ENCODE measurements at regions not wholly inside any gene's neighbourhood (a gene's known extent, or its start where the extent isn't known, plus 50 kb on each side); places are given as distances from the start of the nearest gene placed in this dataset.

DNA sequence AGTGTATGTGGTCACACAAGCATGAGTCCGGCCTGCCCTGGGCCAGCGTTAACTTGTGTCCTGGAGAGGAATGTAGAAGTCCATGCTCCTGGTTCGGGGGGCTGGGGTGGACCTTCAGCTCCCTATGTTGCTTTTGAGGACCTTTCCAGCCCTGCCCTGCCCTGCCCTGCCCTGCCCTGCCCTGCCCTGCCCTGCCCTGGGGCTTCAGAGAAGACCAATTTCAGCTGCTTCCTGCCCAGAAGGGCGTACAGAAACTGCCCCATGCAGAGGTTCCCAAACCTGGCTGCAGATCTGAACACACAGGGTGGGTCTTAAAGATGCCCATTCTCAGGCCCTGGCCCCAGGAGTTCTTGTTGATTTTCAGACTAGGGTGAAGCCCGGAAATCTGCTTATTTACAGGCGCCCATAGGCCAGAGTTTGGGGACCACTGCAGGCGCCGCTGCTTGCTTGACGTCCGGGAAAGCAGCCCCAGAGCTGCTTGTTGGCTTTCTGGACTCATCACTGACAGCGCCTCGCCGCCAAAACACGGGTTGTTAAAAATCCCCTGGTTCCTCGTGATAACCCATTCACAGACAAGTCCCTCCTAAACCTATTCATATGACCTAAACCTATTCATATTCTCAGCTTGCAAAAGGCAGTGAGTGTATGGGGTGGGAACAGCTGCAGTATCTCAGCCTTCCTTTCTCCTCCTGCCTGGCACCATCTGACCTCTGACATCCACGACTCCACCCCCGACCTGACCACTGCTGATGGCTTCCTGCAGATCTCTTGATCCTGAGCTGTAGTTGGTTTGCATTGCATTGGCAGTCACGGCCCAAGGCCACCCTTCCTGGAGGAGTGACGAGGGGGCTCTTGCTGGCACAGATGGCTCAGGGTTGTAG is 198.3 kb downstream of the GLI2 start:
- no peak overlapping the region for H3K4me2 ChIP-seq (ENCODE audit: low read depth, low read length, poor library complexity, severe bottlenecking)
- H3F3A ChIP-seq (ENCODE audit: low read depth): no peaks in the 10 kb centered on the region
- H3K9ac ChIP-seq (ENCODE audit: low read depth, low read length, poor library complexity, severe bottlenecking): no peak overlapping the region
- no peaks in the 10 kb centered on the region for H3K36me3 ChIP-seq (ENCODE audit: insufficient read depth, low read length)
- no peaks in the 10 kb centered on the region for H3K79me2 ChIP-seq (ENCODE audit: insufficient read depth, low read length)
- H3K9me3 ChIP-seq (ENCODE audit: insufficient read depth, low read depth, low read length): no peaks in the 10 kb centered on the region
- H3K4me1 ChIP-seq (ENCODE audit: insufficient read depth, low read length, poor library complexity, severe bottlenecking): no peaks in the 10 kb centered on the region
- no peak overlapping the region for H3K4me3 ChIP-seq (ENCODE audit: low read length, poor library complexity, severe bottlenecking)
- H4K20me1 ChIP-seq (ENCODE audit: insufficient read depth, low read length, poor library complexity, severe bottlenecking): no peaks in the 10 kb centered on the region
- H2AFZ ChIP-seq (ENCODE audit: low read length): no peak overlapping the region
- no peaks in the 10 kb centered on the region for H3K27me3 ChIP-seq (ENCODE audit: insufficient read depth, low read length, poor library complexity, severe bottlenecking)
- TF ChIP-seq, protein P1, sequence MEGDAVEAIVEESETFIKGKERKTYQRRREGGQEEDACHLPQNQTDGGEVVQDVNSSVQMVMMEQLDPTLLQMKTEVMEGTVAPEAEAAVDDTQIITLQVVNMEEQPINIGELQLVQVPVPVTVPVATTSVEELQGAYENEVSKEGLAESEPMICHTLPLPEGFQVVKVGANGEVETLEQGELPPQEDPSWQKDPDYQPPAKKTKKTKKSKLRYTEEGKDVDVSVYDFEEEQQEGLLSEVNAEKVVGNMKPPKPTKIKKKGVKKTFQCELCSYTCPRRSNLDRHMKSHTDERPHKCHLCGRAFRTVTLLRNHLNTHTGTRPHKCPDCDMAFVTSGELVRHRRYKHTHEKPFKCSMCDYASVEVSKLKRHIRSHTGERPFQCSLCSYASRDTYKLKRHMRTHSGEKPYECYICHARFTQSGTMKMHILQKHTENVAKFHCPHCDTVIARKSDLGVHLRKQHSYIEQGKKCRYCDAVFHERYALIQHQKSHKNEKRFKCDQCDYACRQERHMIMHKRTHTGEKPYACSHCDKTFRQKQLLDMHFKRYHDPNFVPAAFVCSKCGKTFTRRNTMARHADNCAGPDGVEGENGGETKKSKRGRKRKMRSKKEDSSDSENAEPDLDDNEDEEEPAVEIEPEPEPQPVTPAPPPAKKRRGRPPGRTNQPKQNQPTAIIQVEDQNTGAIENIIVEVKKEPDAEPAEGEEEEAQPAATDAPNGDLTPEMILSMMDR (conservative IDR thresholded peaks at IDR 0.05; ENCODE audit: low read length): no peak
- H3K9me2 ChIP-seq (replicated peaks; ENCODE audit: low read depth, low read length): no peaks in the 10 kb centered on the region

DNA sequence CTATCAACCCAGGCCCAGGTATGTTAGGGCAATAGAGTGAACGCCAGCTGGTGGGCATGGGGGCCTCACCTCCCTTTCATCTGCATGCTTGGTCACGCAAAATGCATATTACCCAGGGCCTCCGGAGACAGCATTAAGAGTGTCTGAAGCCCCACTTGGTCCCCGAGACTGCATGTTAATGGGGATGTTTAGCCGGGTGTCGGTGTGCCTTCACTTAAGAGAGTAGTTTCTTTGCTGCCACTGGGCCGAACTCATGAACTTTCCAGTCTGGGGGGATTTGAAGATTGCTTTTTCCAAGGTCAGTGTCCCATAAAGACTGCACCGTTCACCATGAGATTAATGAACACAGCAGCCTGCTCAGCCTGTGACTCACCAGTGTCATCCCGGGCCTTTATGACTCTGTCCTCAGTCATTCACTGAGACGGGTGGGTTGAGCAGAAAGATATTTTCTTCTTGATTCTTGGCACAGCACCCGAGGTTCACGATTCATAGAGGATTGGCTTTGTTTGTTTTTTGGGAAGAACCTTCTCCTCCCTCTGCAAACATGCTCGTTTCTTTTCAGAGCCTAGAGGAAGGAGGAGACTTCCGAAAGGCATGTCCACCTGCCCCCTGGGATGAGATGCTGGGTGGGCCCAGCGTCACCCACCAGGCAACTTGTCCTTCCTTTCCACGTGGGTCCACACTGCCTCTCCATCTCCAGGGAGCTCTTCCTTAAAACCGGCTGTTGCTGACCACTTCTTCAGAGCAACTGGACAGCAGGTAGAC is 199.1 kb downstream of the GLI2 start:
- H3F3A ChIP-seq (ENCODE audit: low read depth): no peaks in the 10 kb centered on the region
- H3K9ac ChIP-seq (ENCODE audit: low read depth, low read length, poor library complexity, severe bottlenecking): no peak overlapping the region
- no peak overlapping the region for H3K4me3 ChIP-seq (ENCODE audit: low read length, poor library complexity, severe bottlenecking)
- TF ChIP-seq EZH2phosphoT487 (IDR thresholded peaks at IDR 0.05; ENCODE audit: borderline replicate concordance): no peak
- TF ChIP-seq, protein P1 (conservative IDR thresholded peaks at IDR 0.05; ENCODE audit: low read length): no peak
- H3K4me1 ChIP-seq (ENCODE audit: insufficient read depth, low read length, poor library complexity, severe bottlenecking): no peaks in the 10 kb centered on the region
- H4K20me1 ChIP-seq (ENCODE audit: insufficient read depth, low read length, poor library complexity, severe bottlenecking): no peaks in the 10 kb centered on the region
- no peak overlapping the region for H2AFZ ChIP-seq (ENCODE audit: low read length)
- H3K36me3 ChIP-seq (ENCODE audit: insufficient read depth, low read length): no peaks in the 10 kb centered on the region
- no peaks in the 10 kb centered on the region for H3K27me3 ChIP-seq (ENCODE audit: insufficient read depth, low read length, poor library complexity, severe bottlenecking)
- H3K4me2 ChIP-seq (ENCODE audit: low read depth, low read length, poor library complexity, severe bottlenecking): no peak overlapping the region
- no peaks in the 10 kb centered on the region for H3K9me3 ChIP-seq (ENCODE audit: insufficient read depth, low read depth, low read length)
- no peaks in the 10 kb centered on the region for H3K79me2 ChIP-seq (ENCODE audit: insufficient read depth, low read length)
- no peaks in the 10 kb centered on the region for H3K9me2 ChIP-seq (replicated peaks; ENCODE audit: low read depth, low read length)

DNA sequence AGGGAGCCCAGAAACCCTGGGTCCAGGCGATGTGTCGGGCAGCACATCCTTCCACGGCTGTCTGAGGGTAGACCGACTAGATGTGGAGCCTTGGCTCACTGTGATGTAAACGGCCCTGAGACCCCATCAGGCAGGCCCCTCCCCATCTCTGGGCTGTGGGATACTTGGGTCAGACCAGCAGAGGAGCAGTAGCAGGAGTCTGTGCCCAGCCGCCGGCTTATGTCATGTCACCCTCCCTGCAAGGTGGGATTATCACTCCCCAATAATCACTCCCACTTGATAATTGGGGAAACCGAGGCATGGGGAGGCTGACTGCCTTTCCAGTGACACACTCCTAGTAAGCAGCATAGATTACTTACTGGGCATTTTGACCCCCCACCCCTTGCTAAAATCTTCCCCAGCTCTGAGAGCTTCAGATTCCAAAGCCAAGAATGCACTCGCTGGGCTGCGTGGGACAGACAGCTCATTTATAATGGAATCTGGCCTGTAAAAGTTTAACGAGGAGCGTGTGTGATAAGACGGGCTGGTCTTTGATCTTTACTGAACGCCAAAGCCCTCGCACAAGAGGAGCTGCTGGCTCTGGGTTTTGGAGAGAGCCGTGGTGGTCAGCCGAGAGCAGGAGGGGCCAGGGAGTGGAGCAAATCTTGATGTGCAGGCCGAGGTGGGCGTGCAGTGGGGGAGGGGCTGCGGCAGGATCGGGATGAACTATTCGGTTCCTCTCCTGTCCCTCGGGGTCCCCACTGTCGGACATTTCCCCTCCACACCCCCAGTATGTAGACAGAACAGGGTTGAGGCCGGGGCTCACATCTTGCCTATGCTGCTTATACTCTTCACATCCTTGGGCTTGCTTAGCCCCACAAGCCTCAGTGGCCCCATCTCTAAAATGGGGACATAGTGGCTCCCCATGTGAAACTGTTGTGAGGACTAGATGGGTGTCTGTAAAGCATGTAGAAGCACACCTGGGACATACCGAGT is 200.0 kb downstream of the GLI2 start:
- Histone ChIP-seq H3K36me3 (ENCODE audit: insufficient read depth, low read length) (no peaks in the 10 kb centered on the region), H3K9ac (ENCODE audit: low read depth, low read length, poor library complexity, severe bottlenecking) (no peak overlapping the region), H3K4me2 (ENCODE audit: low read depth, low read length, poor library complexity, severe bottlenecking) (no peak overlapping the region), H3K9me3 (ENCODE audit: insufficient read depth, low read depth, low read length) (no peaks in the 10 kb centered on the region), H3K4me3 (ENCODE audit: low read length, poor library complexity, severe bottlenecking) (no peak overlapping the region), H4K20me1 (ENCODE audit: insufficient read depth, low read length, poor library complexity, severe bottlenecking) (no peaks in the 10 kb centered on the region), H3K4me1 (ENCODE audit: insufficient read depth, low read length, poor library complexity, severe bottlenecking) (no peaks in the 10 kb centered on the region), H3F3A (ENCODE audit: low read depth) (no peaks in the 10 kb centered on the region), H3K9me2 (replicated peaks; ENCODE audit: low read depth, low read length) (no peaks in the 10 kb centered on the region), H2AFZ (ENCODE audit: low read length) (no peak overlapping the region), H3K27me3 (ENCODE audit: insufficient read depth, low read length, poor library complexity, severe bottlenecking) (no peaks in the 10 kb centered on the region), H3K79me2 (ENCODE audit: insufficient read depth, low read length) (no peaks in the 10 kb centered on the region)
- TF ChIP-seq EZH2phosphoT487 (IDR thresholded peaks at IDR 0.05; ENCODE audit: borderline replicate concordance): no peak
- TF ChIP-seq, protein P1 (conservative IDR thresholded peaks at IDR 0.05; ENCODE audit: low read length): no peak
